ENCODE measurements at regions not wholly inside any gene's neighbourhood (a gene's known extent, or its start where the extent isn't known, plus 50 kb on each side); places are given as distances from the start of the nearest gene placed in this dataset.

DNA sequence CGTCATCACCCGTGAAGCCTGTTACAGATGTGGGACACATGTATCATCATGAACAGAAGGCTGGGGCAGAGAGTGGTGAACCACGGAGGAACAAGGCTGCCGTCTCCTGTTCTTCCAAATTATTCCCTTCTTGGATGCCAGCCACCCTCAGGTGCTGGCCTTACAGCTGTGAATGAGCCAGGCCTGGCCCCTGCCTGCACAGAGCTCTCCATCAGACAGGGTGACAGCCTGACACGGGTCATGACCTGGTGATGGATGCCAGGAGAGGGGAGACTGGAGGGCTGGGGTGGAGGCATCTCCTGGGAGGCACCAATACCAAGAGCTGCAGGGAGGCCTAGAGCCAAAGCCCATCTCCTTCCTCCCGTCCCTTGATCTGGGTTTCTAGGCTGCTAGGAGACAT lies 230.0 kb upstream of the C1orf174 start:
- Histone ChIP-seq H2AFZ (ENCODE audit: low read depth) (no peak overlapping the region), H3K79me2 (ENCODE audit: insufficient read depth, low read depth) (no peaks in the 10 kb centered on the region), H3K4me2 (no peak overlapping the region), H3K4me3 (IDR thresholded peaks at IDR 0.05; ENCODE audit: insufficient read depth, low read depth, low read length) (no peak overlapping the region), H3K4me1 (ENCODE audit: low read depth, poor library complexity, severe bottlenecking) (no peaks in the 10 kb centered on the region), H3K36me3 (ENCODE audit: insufficient read depth) (no peaks in the 10 kb centered on the region), H3K9ac (no peak overlapping the region), H4K20me1 (ENCODE audit: insufficient read depth) (no peaks in the 10 kb centered on the region), H3K27me3 (ENCODE audit: insufficient read depth, low read depth) (peaks cover 34% of the 10 kb centered on the region; the same call in 1 of the 2 replicates), H3K27ac (no peak overlapping the region)
- TF ChIP-seq, protein P1, sequence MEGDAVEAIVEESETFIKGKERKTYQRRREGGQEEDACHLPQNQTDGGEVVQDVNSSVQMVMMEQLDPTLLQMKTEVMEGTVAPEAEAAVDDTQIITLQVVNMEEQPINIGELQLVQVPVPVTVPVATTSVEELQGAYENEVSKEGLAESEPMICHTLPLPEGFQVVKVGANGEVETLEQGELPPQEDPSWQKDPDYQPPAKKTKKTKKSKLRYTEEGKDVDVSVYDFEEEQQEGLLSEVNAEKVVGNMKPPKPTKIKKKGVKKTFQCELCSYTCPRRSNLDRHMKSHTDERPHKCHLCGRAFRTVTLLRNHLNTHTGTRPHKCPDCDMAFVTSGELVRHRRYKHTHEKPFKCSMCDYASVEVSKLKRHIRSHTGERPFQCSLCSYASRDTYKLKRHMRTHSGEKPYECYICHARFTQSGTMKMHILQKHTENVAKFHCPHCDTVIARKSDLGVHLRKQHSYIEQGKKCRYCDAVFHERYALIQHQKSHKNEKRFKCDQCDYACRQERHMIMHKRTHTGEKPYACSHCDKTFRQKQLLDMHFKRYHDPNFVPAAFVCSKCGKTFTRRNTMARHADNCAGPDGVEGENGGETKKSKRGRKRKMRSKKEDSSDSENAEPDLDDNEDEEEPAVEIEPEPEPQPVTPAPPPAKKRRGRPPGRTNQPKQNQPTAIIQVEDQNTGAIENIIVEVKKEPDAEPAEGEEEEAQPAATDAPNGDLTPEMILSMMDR (conservative IDR thresholded peaks at IDR 0.05; ENCODE audit: low read depth, low read length), result no peak

DNA sequence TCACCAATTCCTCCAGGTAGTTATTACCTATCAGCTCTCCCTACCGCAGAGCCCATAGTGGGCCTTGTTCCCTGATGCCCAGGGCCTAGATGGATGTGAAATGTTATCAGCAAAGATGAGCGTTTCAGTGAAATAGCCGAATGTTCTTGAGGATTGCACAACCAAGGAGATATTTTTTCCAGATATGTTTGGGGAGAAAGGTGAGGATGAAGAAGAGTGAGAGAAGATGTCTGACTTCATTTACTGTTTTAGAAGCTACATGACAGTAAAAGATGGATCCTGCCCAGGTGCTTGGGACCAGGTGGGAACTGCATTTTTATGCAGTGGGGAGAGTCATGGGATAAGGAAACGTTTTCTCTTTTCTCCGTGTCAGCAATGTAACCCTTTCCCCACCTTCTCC lies 231.7 kb upstream of the C1orf174 start:
- no peak overlapping the region for H3K4me3 ChIP-seq (IDR thresholded peaks at IDR 0.05; ENCODE audit: insufficient read depth, low read depth, low read length)
- H3K27ac ChIP-seq, result no peak overlapping the region
- H3K4me1 ChIP-seq (ENCODE audit: low read depth, poor library complexity, severe bottlenecking), result no peaks in the 10 kb centered on the region
- no peak overlapping the region for H3K4me2 ChIP-seq
- no peak overlapping the region for H3K9ac ChIP-seq
- no peaks in the 10 kb centered on the region for H3K79me2 ChIP-seq (ENCODE audit: insufficient read depth, low read depth)
- no peak overlapping the region for H2AFZ ChIP-seq (ENCODE audit: low read depth)
- H3K36me3 ChIP-seq (ENCODE audit: insufficient read depth), result no peaks in the 10 kb centered on the region
- no peaks in the 10 kb centered on the region for H4K20me1 ChIP-seq (ENCODE audit: insufficient read depth)
- TF ChIP-seq, protein P1 (conservative IDR thresholded peaks at IDR 0.05; ENCODE audit: low read depth, low read length), result no peak
- H3K27me3 ChIP-seq (ENCODE audit: insufficient read depth, low read depth), result peaks cover 27% of the 10 kb centered on the region; the same call in 1 of the 2 replicates

DNA sequence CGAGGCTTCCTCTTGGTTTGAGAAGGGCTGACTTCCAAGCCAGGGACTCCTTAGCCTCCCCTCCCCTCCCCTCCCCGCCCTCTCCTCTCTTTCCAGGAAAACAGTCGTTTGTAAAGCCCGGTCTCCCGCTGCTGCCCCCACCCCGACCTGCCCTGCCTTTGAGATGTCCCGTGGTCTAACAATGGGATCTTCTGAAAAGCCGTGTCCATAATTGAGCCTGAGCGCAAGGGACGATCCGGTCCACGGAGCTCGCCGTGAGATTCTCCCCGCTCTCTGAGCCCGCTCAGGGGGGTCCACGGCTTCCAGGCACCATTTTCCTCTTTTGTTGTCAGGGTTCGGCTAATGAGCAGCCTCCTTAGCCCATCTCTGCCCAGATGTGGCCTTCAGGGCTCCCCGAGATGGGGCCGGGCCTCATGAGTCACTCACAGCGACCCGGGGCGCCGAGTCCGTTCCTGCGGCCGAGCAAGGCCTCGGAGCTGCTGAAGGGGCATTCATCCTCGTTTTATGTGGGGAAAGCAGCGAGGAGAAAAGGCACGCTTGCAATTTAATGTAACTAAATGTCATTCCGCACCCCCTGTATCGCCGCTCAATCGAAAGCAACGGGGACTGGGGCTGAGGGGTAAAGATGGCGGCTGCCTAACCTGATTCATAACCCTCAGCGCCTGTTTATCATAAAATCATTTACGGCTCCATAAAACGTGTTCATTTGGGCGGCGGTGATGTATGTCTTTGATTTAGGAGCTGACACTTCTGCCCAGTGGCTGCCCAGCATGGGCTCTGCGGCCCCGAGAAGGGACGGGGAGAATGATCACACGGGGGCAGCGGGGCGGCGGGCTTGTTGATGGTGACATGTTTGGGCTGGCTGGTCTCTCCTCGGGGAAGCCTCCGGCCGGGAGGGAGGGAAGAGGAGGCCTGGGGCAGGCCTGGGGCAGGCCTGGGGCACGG lies 232.6 kb upstream of the C1orf174 start:
- no peak overlapping the region for H3K27ac ChIP-seq

DNA sequence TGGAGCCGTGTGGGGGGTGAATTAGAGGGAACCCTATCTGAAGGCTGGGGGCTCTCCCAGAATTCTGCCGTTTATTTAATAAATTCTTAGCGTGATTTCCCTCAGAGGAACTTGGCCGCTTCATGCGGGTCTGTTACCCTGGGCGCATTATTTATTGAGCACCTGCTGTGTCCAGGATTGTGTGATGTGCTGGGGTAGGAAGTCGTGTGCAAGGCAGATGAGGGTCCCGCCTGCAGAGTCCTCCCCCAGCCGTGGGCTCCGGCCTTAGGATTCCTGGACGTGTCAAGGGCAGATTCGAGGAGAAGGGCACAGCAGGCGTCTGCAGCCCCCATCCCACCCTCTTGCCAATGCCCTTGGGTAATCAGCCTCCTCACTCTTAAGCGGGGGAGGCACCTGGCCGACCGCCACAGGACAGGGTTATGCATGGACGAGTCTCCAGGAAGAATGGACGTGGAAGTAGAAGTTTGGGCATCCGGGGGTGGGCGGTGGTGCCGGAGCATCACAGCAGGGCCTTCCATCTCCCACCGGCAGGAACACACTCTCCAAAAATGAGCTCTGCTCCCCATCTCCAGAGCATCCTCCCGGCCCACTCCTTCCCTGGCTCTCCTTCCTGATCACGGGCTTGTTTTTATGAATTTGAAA lies 233.3 kb upstream of the C1orf174 start:
- no peaks in the 10 kb centered on the region for H3K79me2 ChIP-seq (ENCODE audit: insufficient read depth, low read depth)
- no peaks in the 10 kb centered on the region for H3K36me3 ChIP-seq (ENCODE audit: insufficient read depth)
- no peak overlapping the region for H3K4me2 ChIP-seq
- TF ChIP-seq, protein P1 (conservative IDR thresholded peaks at IDR 0.05; ENCODE audit: low read depth, low read length), result no peak
- H4K20me1 ChIP-seq (ENCODE audit: insufficient read depth), result no peaks in the 10 kb centered on the region
- no peak overlapping the region for H3K27ac ChIP-seq
- H3K4me1 ChIP-seq (ENCODE audit: low read depth, poor library complexity, severe bottlenecking), result no peaks in the 10 kb centered on the region
- peaks cover 19% of the 10 kb centered on the region; the same call in 1 of the 2 replicates for H3K27me3 ChIP-seq (ENCODE audit: insufficient read depth, low read depth)
- no peak overlapping the region for H3K4me3 ChIP-seq (IDR thresholded peaks at IDR 0.05; ENCODE audit: insufficient read depth, low read depth, low read length)
- H3K9ac ChIP-seq, result no peak overlapping the region
- no peak overlapping the region for H2AFZ ChIP-seq (ENCODE audit: low read depth)

More for the DNA sequence above, 232.6 kb upstream of the C1orf174 start:
- H3K4me3 ChIP-seq (IDR thresholded peaks at IDR 0.05; ENCODE audit: insufficient read depth, low read depth, low read length), result no peak overlapping the region
- no peaks in the 10 kb centered on the region for H3K79me2 ChIP-seq (ENCODE audit: insufficient read depth, low read depth)
- H3K9ac ChIP-seq, result no peak overlapping the region
- peaks cover 21% of the 10 kb centered on the region; the same call in 1 of the 2 replicates for H3K27me3 ChIP-seq (ENCODE audit: insufficient read depth, low read depth)
- H3K36me3 ChIP-seq (ENCODE audit: insufficient read depth), result no peaks in the 10 kb centered on the region
- H3K4me1 ChIP-seq (ENCODE audit: low read depth, poor library complexity, severe bottlenecking), result no peaks in the 10 kb centered on the region
- TF ChIP-seq, protein P1 (conservative IDR thresholded peaks at IDR 0.05; ENCODE audit: low read depth, low read length), result no peak
- H3K4me2 ChIP-seq, result no peak overlapping the region
- H4K20me1 ChIP-seq (ENCODE audit: insufficient read depth), result no peaks in the 10 kb centered on the region
- H2AFZ ChIP-seq (ENCODE audit: low read depth), result no peak overlapping the region
